HCT116 (cell line): ENCODE measurements at regions not wholly inside any gene's neighbourhood (a gene's known extent, or its start where the extent isn't known, plus 50 kb on each side); places are given as distances from the start of the nearest gene placed in this dataset.

Source experiments
- ATAC-seq: fragments of 200-7000 bp; cut with Tn5 transposase; 2 replicates; pipeline ENCODE4 v1.9.1; 2020; ENCODE audit warnings: mild to moderate bottlenecking, moderate library complexity
- BruUV-seq: library from RNA; stranded (reverse); fragments of 400-500 nt; replicated peaks from 2 replicates; lab custom pipeline; 2021; lab: Mats Ljungman, UMichigan
- CTCF ChIA-PET: fragments of 300-600 bp; sonication (Branson Sonifier 250); formaldehyde crosslinking; loops from one replicate; lab custom pipeline; 2021; ENCODE audit warnings: antibody characterized with exemption; lab: Charles Lee
- POLR2A ChIA-PET: fragments of 300-600, 350-600 bp; sonication (Branson Sonifier 250); formaldehyde crosslinking; loops from one replicate; lab custom pipeline; 2021; ENCODE audit warnings: antibody characterized with exemption; lab: Charles Lee
- RAD21 ChIA-PET, 2 experiments: fragments of 300-600 bp; sonication (Branson Sonifier 250); formaldehyde crosslinking; loops; one replicate each; lab custom pipeline; 2023; ENCODE audit warnings: low total read pairs in 2 of 2; ENCODE audit not compliant: uncharacterized antibody in 2 of 2, unreplicated experiment in 2 of 2, low non-redundant PET in 1 of 2; lab: Charles Lee
- DNase-seq: peaks from one replicate; pipeline ENCODE4 v3.0.0-alpha.2; 2010; ENCODE audit warnings: low read depth, low spot score
- H2AFZ ChIP-seq: fragments of 200-600 bp; shearing (Covaris generic), sonication (generic); 2 replicates; pipeline ENCODE4 v1.6.1; 2017; ENCODE audit warnings: low read depth, mixed run types, mixed read lengths, antibody characterized with exemption, low read length; ENCODE audit not compliant: poor library complexity, severe bottlenecking
- H3K27ac ChIP-seq: 2 replicates; pipeline ENCODE4 v1.5.1; 2012; ENCODE audit warnings: low read depth, low read length
- H3K27me3 ChIP-seq: fragments of 200-600 bp; sonication (generic); 2 replicates; pipeline ENCODE4 v1.6.1; 2016; ENCODE audit warnings: mixed run types, low read length, mixed read lengths; ENCODE audit not compliant: insufficient read depth
- H3K36me3 ChIP-seq, 2 experiments: fragments of 200-500 bp in 1 of 2; fragments of 200-600 bp in 1 of 2; sonication (Bioruptor generic) in 1 of 2; sonication (generic) in 1 of 2; 2 replicates each; pipeline versions ENCODE4 v1.5.1 to v1.6.1; 2014 to 2016; ENCODE audit warnings: low read length in 2 of 2, inconsistent platforms in 1 of 2, mixed read lengths in 1 of 2, mixed run types in 1 of 2; ENCODE audit not compliant: insufficient read depth in 2 of 2, control insufficient read depth in 1 of 2
- H3K4me1 ChIP-seq, 2 experiments: fragments of 200-600 bp in 1 of 2; sonication (generic) in 1 of 2; 2 replicates each; pipeline versions ENCODE4 v1.5.1 to v1.6.1; 2012 to 2017; ENCODE audit warnings: low read length in 2 of 2, inconsistent platforms in 1 of 2, mild to moderate bottlenecking in 1 of 2, mixed read lengths in 1 of 2, mixed run types in 1 of 2, moderate library complexity in 1 of 2; ENCODE audit not compliant: insufficient read depth in 2 of 2, control insufficient read depth in 1 of 2
- H3K4me2 ChIP-seq: fragments of 200-600 bp; sonication (generic); 2 replicates; pipeline ENCODE4 v1.6.1; 2017; ENCODE audit warnings: mixed run types, low read length, mixed read lengths
- H3K4me3 ChIP-seq, 2 experiments: fragments of 200-600 bp in 1 of 2; sonication (generic) in 1 of 2; replicated peaks in 1 of 2; 2 replicates each; pipeline ENCODE4 v1.5.1; 2011 to 2016; ENCODE audit warnings: low read length in 2 of 2, control low read depth in 1 of 2, low read depth in 1 of 2, mild to moderate bottlenecking in 1 of 2, mixed read lengths in 1 of 2, mixed run types in 1 of 2
- H3K79me2 ChIP-seq: fragments of 200-600 bp; sonication (generic); 2 replicates; pipeline ENCODE4 v1.6.1; 2017; ENCODE audit warnings: mild to moderate bottlenecking, mixed run types, low read length, moderate library complexity, mixed read lengths; ENCODE audit not compliant: insufficient read depth
- H3K9ac ChIP-seq: fragments of 200-600 bp; sonication (generic); 2 replicates; pipeline ENCODE4 v1.6.1; 2016; ENCODE audit warnings: low read length, mixed read lengths
- H3K9me2 ChIP-seq: fragments of 200-600 bp; sonication (generic), shearing (Covaris generic); 2 replicates; pipeline ENCODE4 v1.6.1; 2017; ENCODE audit warnings: mixed run types, mild to moderate bottlenecking, moderate library complexity; ENCODE audit not compliant: insufficient read depth
- H3K9me3 ChIP-seq, 2 experiments: fragments of 200-500 bp in 1 of 2; fragments of 200-600 bp in 1 of 2; sonication (Bioruptor generic) in 1 of 2; sonication (generic) in 1 of 2; 2 replicates each; pipeline ENCODE4 v1.6.1; 2014 to 2017; ENCODE audit warnings: low read length in 2 of 2, mixed read lengths in 2 of 2, inconsistent platforms in 1 of 2, low read depth in 1 of 2, mild to moderate bottlenecking in 1 of 2, mixed run types in 1 of 2, moderate library complexity in 1 of 2; ENCODE audit not compliant: control insufficient read depth in 1 of 2, insufficient read depth in 1 of 2
- H4K20me1 ChIP-seq: fragments of 200-600 bp; sonication (generic), shearing (Covaris generic); 2 replicates; pipeline ENCODE4 v1.6.1; 2017; ENCODE audit warnings: mixed run types, mild to moderate bottlenecking, moderate library complexity; ENCODE audit not compliant: insufficient read depth
- RAD21 ChIP-seq: IDR thresholded peaks from 2 replicates; pipeline ENCODE4 v1.6.1; 2012; ENCODE audit warnings: low read depth, mild to moderate bottlenecking
- ZNF274 ChIP-seq: fragments of 200-500 bp; sonication (Bioruptor generic); IDR thresholded peaks from 2 replicates; pipeline ENCODE4 v1.6.1; 2014; ENCODE audit warnings: mild to moderate bottlenecking, low read depth, low read length, inconsistent platforms
- intact Hi-C: fragments of 100-400 bp; cut with micrococcal nuclease; formaldehyde crosslinking; loops from 2 replicates; pipeline ENCODE4 v1.10.0; 2022
- TF ChIP-seq, protein P1 (sequence below): IDR thresholded peaks from 2 replicates; pipeline ENCODE4 v1.6.1; 2011; ENCODE audit warnings: mild to moderate bottlenecking, low read length, moderate library complexity; ENCODE audit not compliant: insufficient replicate concordance; ENCODE audit errors: extremely low read depth

GRCh38 chr14:99323603-99324185 lies 51.7 kb upstream of the BCL11B start:
- no peak overlapping the region for H3K9ac ChIP-seq
- no peak overlapping the region for H2AFZ ChIP-seq
- no peak overlapping the region for H3K27ac ChIP-seq
- RAD21 ChIA-PET, result no interaction called here
- DNase-seq (no peak), ATAC-seq (no peak)
- peaks cover 8% of the 10 kb centered on the region; the same call in 1 of the 2 replicates for H3K27me3 ChIP-seq
- peaks cover 0 to 11% of the 10 kb centered on the region in 2 experiments; a peak in 1 of 4 replicates for H3K4me1 ChIP-seq
- no peaks in the 10 kb centered on the region for H3K36me3 ChIP-seq
- H3K4me3 ChIP-seq, result no peak overlapping the region
- intact Hi-C loops, result no loop called here
- POLR2A ChIA-PET, result no interaction called here
- no peaks in the 10 kb centered on the region for H3K9me3 ChIP-seq
- no peaks in the 10 kb centered on the region for H4K20me1 ChIP-seq
- no TSS peak for BruUV-seq
- CTCF ChIA-PET, result interaction anchor here (0.8 kb wide), 1 partner anchor 92 kb away, joined by 3 read pairs; no protein-coding TSS in a partner anchor
- no peaks in the 10 kb centered on the region for H3K79me2 ChIP-seq
- TF ChIP-seq, protein P1, sequence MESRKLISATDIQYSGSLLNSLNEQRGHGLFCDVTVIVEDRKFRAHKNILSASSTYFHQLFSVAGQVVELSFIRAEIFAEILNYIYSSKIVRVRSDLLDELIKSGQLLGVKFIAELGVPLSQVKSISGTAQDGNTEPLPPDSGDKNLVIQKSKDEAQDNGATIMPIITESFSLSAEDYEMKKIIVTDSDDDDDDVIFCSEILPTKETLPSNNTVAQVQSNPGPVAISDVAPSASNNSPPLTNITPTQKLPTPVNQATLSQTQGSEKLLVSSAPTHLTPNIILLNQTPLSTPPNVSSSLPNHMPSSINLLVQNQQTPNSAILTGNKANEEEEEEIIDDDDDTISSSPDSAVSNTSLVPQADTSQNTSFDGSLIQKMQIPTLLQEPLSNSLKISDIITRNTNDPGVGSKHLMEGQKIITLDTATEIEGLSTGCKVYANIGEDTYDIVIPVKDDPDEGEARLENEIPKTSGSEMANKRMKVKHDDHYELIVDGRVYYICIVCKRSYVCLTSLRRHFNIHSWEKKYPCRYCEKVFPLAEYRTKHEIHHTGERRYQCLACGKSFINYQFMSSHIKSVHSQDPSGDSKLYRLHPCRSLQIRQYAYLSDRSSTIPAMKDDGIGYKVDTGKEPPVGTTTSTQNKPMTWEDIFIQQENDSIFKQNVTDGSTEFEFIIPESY, result no peak
- no peaks in the 10 kb centered on the region for H3K9me2 ChIP-seq
- H3K4me2 ChIP-seq, result no peak overlapping the region

GRCh38 chr14:99322731-99323599 lies 51.0 kb upstream of the BCL11B start:
- no peak for DNase-seq
- no peak for TF ChIP-seq ZNF274
- TF ChIP-seq RAD21, result no peak
- CTCF ChIA-PET, result interaction anchor here (0.8 kb wide), 1 partner anchor 93 kb away, joined by 3 read pairs; no protein-coding TSS in a partner anchor
- Histone ChIP-seq H3K27me3 (peaks cover 8% of the 10 kb centered on the region; the same call in 1 of the 2 replicates), H3K4me3 (no peak overlapping the region), H3K9me3 (no peaks in the 10 kb centered on the region), H3K27ac (no peak overlapping the region), H3K9ac (no peak overlapping the region), H3K4me2 (no peak overlapping the region), H4K20me1 (no peaks in the 10 kb centered on the region), H3K36me3 (no peaks in the 10 kb centered on the region), H3K9me2 (no peaks in the 10 kb centered on the region), H2AFZ (no peak overlapping the region), H3K4me1 (peaks cover 0 to 11% of the 10 kb centered on the region in 2 experiments; a peak in 1 of 4 replicates), H3K79me2 (no peaks in the 10 kb centered on the region)
- RAD21 ChIA-PET, result no interaction called here
- POLR2A ChIA-PET, result no interaction called here
- BruUV-seq, result no TSS peak
- no peak for ATAC-seq
- intact Hi-C loops, result no loop called here
